Liver (tissue), 7 donors: ENCODE measurements at regions not wholly inside any gene's neighbourhood (a gene's known extent, or its start where the extent isn't known, plus 50 kb on each side); places are given as distances from the start of the nearest gene placed in this dataset.

ENCODE experiments used
- DNase-seq: peaks from one replicate; pipeline ENCODE4 v3.0.0-alpha.2; 2017; ENCODE audit warnings: low spot score
- H3K27ac ChIP-seq, 2 donors: one replicate each; pipeline ENCODE4 v1.7.0; 2013; ENCODE audit warnings: inconsistent platforms in 2 of 2, low read length in 2 of 2, control low read depth in 1 of 2, low read depth in 1 of 2, mild to moderate bottlenecking in 1 of 2
- H3K27me3 ChIP-seq, 4 donors: one replicate each; pipeline versions ENCODE4 v1.6.1 to v1.7.0; 2013; ENCODE audit warnings: low read length in 3 of 4, inconsistent platforms in 1 of 4, mild to moderate bottlenecking in 1 of 4, moderate library complexity in 1 of 4; ENCODE audit not compliant: control insufficient read depth in 4 of 4, insufficient read depth in 4 of 4
- H3K36me3 ChIP-seq, 4 donors: one replicate each; pipeline versions ENCODE4 v1.6.1 to v1.7.0; 2013; ENCODE audit warnings: low read length in 3 of 4, mild to moderate bottlenecking in 3 of 4, low read depth in 1 of 4, moderate library complexity in 1 of 4; ENCODE audit not compliant: control insufficient read depth in 4 of 4, insufficient read depth in 3 of 4
- H3K4me1 ChIP-seq, 4 donors: one replicate each; pipeline versions ENCODE4 v1.6.1 to v1.7.0; 2013; ENCODE audit warnings: low read length in 3 of 4, mild to moderate bottlenecking in 3 of 4, moderate library complexity in 1 of 4; ENCODE audit not compliant: control insufficient read depth in 4 of 4, insufficient read depth in 4 of 4
- H3K4me3 ChIP-seq, 3 donors: one replicate each; pipeline versions ENCODE4 v1.6.1 to v1.7.0; 2013; ENCODE audit warnings: low read length in 3 of 3, control low read depth in 1 of 3, low read depth in 1 of 3, mild to moderate bottlenecking in 1 of 3
- H3K9ac ChIP-seq, 2 donors: one replicate each; pipeline ENCODE4 v1.7.0; 2013; ENCODE audit warnings: low read length in 2 of 2, mild to moderate bottlenecking in 2 of 2, moderate library complexity in 2 of 2, control low read depth in 1 of 2, low read depth in 1 of 2
- H3K9me3 ChIP-seq, 4 donors: one replicate each; pipeline versions ENCODE4 v1.6.1 to v1.7.0; 2013; ENCODE audit warnings: low read length in 3 of 4; ENCODE audit not compliant: control insufficient read depth in 4 of 4
- EGR1 ChIP-seq, 2 donors: IDR thresholded peaks; 2 replicates each; pipeline ENCODE4 v1.6.1; 2016 to 2018; ENCODE audit warnings: antibody characterized with exemption in 2 of 2, low read depth in 2 of 2
- FOXA2 ChIP-seq: IDR thresholded peaks from 2 replicates; pipeline ENCODE4 v1.6.1; 2016; ENCODE audit warnings: antibody characterized with exemption
- GABPA ChIP-seq, 2 donors: IDR thresholded peaks in 1 of 2; conservative IDR thresholded peaks in 1 of 2; 2 replicates each; pipeline ENCODE4 v1.6.1; 2016; ENCODE audit warnings: antibody characterized with exemption in 2 of 2, mild to moderate bottlenecking in 1 of 2, moderate library complexity in 1 of 2
- HNF4G ChIP-seq: IDR thresholded peaks from 2 replicates; pipeline ENCODE4 v1.6.1; 2016; ENCODE audit warnings: antibody characterized with exemption
- JUND ChIP-seq, 2 donors: IDR thresholded peaks; 2 replicates each; pipeline ENCODE4 v1.6.1; 2016; ENCODE audit warnings: antibody characterized with exemption in 2 of 2
- NR2F2 ChIP-seq: IDR thresholded peaks from 2 replicates; pipeline ENCODE4 v1.6.1; 2016; ENCODE audit warnings: antibody characterized with exemption
- RAD21 ChIP-seq, 2 donors: IDR thresholded peaks; 2 replicates each; pipeline ENCODE4 v1.6.1; 2016; ENCODE audit warnings: antibody characterized with exemption in 2 of 2, mild to moderate bottlenecking in 2 of 2
- SP1 ChIP-seq: IDR thresholded peaks from 2 replicates; pipeline ENCODE4 v1.6.1; 2018; ENCODE audit warnings: antibody characterized with exemption, mild to moderate bottlenecking
- TAF1 ChIP-seq: conservative IDR thresholded peaks from 2 replicates; pipeline ENCODE4 v1.6.1; 2016; ENCODE audit warnings: antibody characterized with exemption, mild to moderate bottlenecking
- YY1 ChIP-seq: IDR thresholded peaks from 2 replicates; pipeline ENCODE4 v1.6.1; 2016; ENCODE audit warnings: antibody characterized with exemption, mild to moderate bottlenecking
- WGBS: extraction: QIAGEN DNeasy Blood & Tissue Kit; methylation state at CpG from one replicate; pipeline ENCODE4 v1.1.7; 2013; 5-methylcytosine and 5-hydroxymethylcytosine counted together
- TF ChIP-seq, protein P1 (sequence below): IDR thresholded peaks from 2 replicates; pipeline ENCODE4 v1.6.1; 2016; ENCODE audit warnings: antibody characterized with exemption
- TF ChIP-seq, protein P2 (sequence below): IDR thresholded peaks from 2 replicates; pipeline ENCODE4 v1.6.1; 2016; ENCODE audit warnings: antibody characterized with exemption, mild to moderate bottlenecking
- donor health status: healthy.
- donor health status: healthy.
- donor health status: healthy.
- donor health status: healthy.

DNA sequence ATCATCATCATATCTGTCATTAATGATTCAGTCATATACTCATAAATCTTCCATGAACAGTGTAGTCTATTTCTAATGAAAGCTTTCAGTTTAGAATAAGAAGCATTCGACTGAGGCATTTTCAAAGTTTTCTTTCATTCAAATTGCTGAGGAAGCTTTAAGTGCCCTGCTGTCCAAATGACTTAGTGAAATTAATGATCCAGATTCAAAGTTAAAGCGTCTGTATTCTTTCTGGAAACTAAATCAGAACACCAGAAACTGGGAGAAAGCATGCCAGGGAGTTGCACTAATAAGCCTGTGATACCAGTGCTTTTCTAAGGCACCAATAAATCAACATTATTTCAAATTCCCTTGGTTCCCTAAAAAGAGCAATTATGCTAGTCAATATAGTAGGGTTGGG is 367.8 kb upstream of the ANO5 start (continued):
- no peak for TF ChIP-seq RAD21 (IDR thresholded peaks at IDR 0.05)
- no peak for TF ChIP-seq YY1
- TF ChIP-seq HNF4G: no peak
- no peak for TF ChIP-seq EGR1 (IDR thresholded peaks at IDR 0.05; ENCODE audit: low read depth in 2 of 2)
- no peak for TF ChIP-seq NR2F2

DNA sequence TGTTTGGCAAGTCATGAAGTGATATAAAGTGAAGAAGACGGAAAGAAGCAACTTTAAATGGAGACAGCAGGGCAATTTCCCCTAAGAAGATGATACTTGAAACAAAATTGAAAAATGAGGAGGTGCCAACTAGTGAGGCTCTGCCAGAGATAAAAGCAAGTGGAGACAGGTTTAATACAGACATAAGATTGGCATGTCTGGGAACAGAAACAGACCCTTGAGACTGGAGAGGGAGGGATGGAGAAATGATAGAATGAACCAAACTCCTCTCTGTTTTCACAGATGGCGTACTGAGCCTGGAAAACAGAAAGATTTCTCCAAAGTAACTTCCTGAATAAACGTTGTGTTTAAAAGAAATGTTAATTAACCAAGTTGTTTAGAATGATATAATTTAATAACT is 354.5 kb upstream of the ANO5 start:
- no peak overlapping the region for H3K9ac ChIP-seq
- no peak overlapping the region for H3K27ac ChIP-seq
- no peaks in the 10 kb centered on the region for H3K4me1 ChIP-seq
- H3K9me3 ChIP-seq: no peaks in the 10 kb centered on the region
- no peaks in the 10 kb centered on the region for H3K36me3 ChIP-seq
- no peak for DNase-seq
- 67% methylated on average over 3 of the region's 3 CpGs for WGBS
- no peaks in the 10 kb centered on the region for H3K27me3 ChIP-seq
- TF ChIP-seq, protein P1, sequence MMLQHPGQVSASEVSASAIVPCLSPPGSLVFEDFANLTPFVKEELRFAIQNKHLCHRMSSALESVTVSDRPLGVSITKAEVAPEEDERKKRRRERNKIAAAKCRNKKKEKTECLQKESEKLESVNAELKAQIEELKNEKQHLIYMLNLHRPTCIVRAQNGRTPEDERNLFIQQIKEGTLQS: no peak
- TF ChIP-seq JUND (IDR thresholded peaks at IDR 0.05): no peak
- no peak for TF ChIP-seq EGR1 (IDR thresholded peaks at IDR 0.05; ENCODE audit: low read depth in 2 of 2)
- no peak for TF ChIP-seq FOXA2
- no peak for TF ChIP-seq TAF1
- TF ChIP-seq, protein P2, sequence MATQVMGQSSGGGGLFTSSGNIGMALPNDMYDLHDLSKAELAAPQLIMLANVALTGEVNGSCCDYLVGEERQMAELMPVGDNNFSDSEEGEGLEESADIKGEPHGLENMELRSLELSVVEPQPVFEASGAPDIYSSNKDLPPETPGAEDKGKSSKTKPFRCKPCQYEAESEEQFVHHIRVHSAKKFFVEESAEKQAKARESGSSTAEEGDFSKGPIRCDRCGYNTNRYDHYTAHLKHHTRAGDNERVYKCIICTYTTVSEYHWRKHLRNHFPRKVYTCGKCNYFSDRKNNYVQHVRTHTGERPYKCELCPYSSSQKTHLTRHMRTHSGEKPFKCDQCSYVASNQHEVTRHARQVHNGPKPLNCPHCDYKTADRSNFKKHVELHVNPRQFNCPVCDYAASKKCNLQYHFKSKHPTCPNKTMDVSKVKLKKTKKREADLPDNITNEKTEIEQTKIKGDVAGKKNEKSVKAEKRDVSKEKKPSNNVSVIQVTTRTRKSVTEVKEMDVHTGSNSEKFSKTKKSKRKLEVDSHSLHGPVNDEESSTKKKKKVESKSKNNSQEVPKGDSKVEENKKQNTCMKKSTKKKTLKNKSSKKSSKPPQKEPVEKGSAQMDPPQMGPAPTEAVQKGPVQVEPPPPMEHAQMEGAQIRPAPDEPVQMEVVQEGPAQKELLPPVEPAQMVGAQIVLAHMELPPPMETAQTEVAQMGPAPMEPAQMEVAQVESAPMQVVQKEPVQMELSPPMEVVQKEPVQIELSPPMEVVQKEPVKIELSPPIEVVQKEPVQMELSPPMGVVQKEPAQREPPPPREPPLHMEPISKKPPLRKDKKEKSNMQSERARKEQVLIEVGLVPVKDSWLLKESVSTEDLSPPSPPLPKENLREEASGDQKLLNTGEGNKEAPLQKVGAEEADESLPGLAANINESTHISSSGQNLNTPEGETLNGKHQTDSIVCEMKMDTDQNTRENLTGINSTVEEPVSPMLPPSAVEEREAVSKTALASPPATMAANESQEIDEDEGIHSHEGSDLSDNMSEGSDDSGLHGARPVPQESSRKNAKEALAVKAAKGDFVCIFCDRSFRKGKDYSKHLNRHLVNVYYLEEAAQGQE: no peak
- TF ChIP-seq GABPA (IDR thresholded peaks at IDR 0.05 in 1 of 2, conservative IDR thresholded peaks at IDR 0.05 in 1 of 2): no peak
- H3K4me3 ChIP-seq: no peak overlapping the region

DNA sequence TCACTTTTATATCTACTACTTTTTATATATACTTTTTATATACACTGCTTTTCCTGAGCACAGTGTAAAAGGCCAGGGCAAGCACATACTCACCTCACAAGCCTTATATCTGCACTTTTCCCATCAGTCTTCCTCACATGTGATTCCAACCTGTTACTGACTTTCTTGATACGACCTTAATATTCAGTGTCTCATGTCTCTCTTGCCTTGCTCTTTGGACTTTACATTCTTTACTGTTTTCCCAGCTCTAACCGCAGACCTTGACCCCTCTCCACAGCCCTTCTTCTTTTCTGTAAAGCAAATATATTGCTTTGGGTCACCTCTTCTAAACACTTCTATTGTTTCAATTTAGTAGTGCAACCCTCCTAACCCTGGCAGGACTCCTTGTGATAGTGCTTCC is 353.1 kb upstream of the ANO5 start:
- no peak for DNase-seq
- no peak for TF ChIP-seq RAD21 (IDR thresholded peaks at IDR 0.05)
- TF ChIP-seq, protein P2: no peak
- no peak for TF ChIP-seq GABPA (IDR thresholded peaks at IDR 0.05 in 1 of 2, conservative IDR thresholded peaks at IDR 0.05 in 1 of 2)
- no peak for TF ChIP-seq YY1
- TF ChIP-seq, protein P1: no peak
- no peak for TF ChIP-seq TAF1
- no peak for TF ChIP-seq HNF4G
- TF ChIP-seq SP1: no peak
- WGBS: 47% methylated on average over 2 of the region's 2 CpGs

More for the DNA sequence above, 353.1 kb upstream of the ANO5 start:
- no peaks in the 10 kb centered on the region for H3K27me3 ChIP-seq
- H3K9me3 ChIP-seq: no peaks in the 10 kb centered on the region
- H3K36me3 ChIP-seq: no peaks in the 10 kb centered on the region
- H3K9ac ChIP-seq: no peak overlapping the region
- H3K27ac ChIP-seq: no peak overlapping the region
- H3K4me1 ChIP-seq: no peaks in the 10 kb centered on the region
- no peak overlapping the region for H3K4me3 ChIP-seq
